Aorta (tissue), 5 donors: ENCODE measurements at regions not wholly inside any gene's neighbourhood (a gene's known extent, or its start where the extent isn't known, plus 50 kb on each side); places are given as distances from the start of the nearest gene placed in this dataset.

Experiments used
- ATAC-seq: fragments of 200-7000 bp; cut with Tn5 transposase; one replicate; pipeline ENCODE4 v1.9.1; 2022; ENCODE audit warnings: moderate library complexity; ENCODE audit not compliant: low FRiP score
- DNase-seq, 2 donors: peaks; one replicate each; pipeline ENCODE4 v3.0.0-alpha.2; 2020
- H3K27ac ChIP-seq, 2 donors: one replicate each; pipeline ENCODE4 v1.5.1; 2013; ENCODE audit warnings: low read length in 2 of 2, mild to moderate bottlenecking in 2 of 2, moderate library complexity in 2 of 2, control low read depth in 1 of 2, inconsistent platforms in 1 of 2, low read depth in 1 of 2
- H3K27me3 ChIP-seq, 2 donors: one replicate each; pipeline ENCODE4 v1.6.1; 2013; ENCODE audit warnings: control low read depth in 1 of 2, low read length in 1 of 2, mild to moderate bottlenecking in 1 of 2, moderate library complexity in 1 of 2; ENCODE audit not compliant: insufficient read depth in 2 of 2, control insufficient read depth in 1 of 2
- H3K36me3 ChIP-seq, 2 donors: one replicate each; pipeline ENCODE4 v1.6.1; 2013; ENCODE audit warnings: control low read depth in 1 of 2, low read length in 1 of 2, mild to moderate bottlenecking in 1 of 2; ENCODE audit not compliant: insufficient read depth in 2 of 2, control insufficient read depth in 1 of 2
- H3K4me1 ChIP-seq, 2 donors: one replicate each; pipeline ENCODE4 v1.6.1; 2013; ENCODE audit warnings: low read length in 2 of 2, control low read depth in 1 of 2, mild to moderate bottlenecking in 1 of 2, moderate library complexity in 1 of 2; ENCODE audit not compliant: insufficient read depth in 2 of 2, control insufficient read depth in 1 of 2
- H3K4me3 ChIP-seq, 2 donors: one replicate each; pipeline ENCODE4 v1.5.1; 2013; ENCODE audit warnings: low read length in 2 of 2, control low read depth in 1 of 2, mild to moderate bottlenecking in 1 of 2
- H3K9me3 ChIP-seq: one replicate; pipeline ENCODE4 v1.6.1; 2013; ENCODE audit warnings: mild to moderate bottlenecking, low read length; ENCODE audit not compliant: control insufficient read depth
- WGBS, 2 donors: extraction: QIAGEN DNeasy Blood & Tissue Kit; methylation state at CpG; one replicate each; pipeline ENCODE4 v1.1.7; 2013; 5-methylcytosine and 5-hydroxymethylcytosine counted together
- intact Hi-C, 2 donors: fragments of 100-400 bp; cut with DNase I; formaldehyde crosslinking; loops; one replicate each; pipeline versions ENCODE4 v1.14.2 to v1.15.0; 2022
- donor health status: healthy with polysubstance abuse.
- donor health status: Bipolar disorder and iron deficiency.
- donor health status: DM: no; HTN: no; CAD: no.
- donor health status: DM: no; HTN: no; CAD: no.
- donor health status: DM: yes; HTN: yes; CAD: no.

DNA sequence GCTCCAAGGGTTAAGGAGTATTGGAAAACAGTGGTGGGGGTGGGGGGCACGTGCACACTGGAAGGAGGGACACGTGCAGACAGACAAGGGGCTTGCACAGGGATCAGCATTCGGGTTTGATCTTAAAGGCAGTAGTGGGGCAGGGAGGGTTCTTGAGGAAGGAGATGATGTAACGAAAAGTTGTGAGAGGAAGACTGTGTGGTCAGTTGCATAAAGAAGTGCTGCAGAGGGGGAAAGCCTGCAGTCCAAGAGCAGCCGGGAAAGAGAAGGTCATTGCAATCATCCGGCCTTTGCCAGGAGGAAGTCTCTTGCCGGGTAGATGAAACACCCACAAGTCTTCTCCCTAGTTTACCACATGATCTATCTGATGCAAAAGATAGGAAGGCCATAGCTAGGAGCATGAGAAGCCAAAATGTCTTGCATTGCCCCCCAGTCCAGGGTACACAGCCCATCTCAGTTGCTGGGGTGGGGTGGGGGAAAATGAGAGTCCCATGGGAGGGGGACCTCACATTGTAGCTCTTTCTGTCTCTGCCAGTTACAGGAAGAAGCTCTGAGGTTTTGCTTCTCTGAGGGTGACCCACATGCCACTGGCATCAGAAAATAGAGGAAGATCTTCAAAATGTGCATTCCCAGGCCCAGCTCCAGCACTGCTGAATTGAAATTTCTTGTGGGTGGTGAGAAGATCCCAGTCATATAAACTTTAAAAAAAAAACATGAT lies 202.5 kb upstream of the RAB4A start:
- Histone ChIP-seq H3K27ac (no peak overlapping the region), H3K36me3 (no peaks in the 10 kb centered on the region), H3K4me3 (no peak overlapping the region), H3K27me3 (no peaks in the 10 kb centered on the region), H3K9me3 (no peaks in the 10 kb centered on the region), H3K4me1 (peaks cover 0 to 3% of the 10 kb centered on the region in 2 donors)
- 33 to 36% methylated on average over 7 of the region's 7 CpGs for WGBS, 2 donors
- intact Hi-C loops = no loop called here
- DNase-seq = peak in 1 of 2 donors; percentile 79
- ATAC-seq = peak; percentile 74

DNA sequence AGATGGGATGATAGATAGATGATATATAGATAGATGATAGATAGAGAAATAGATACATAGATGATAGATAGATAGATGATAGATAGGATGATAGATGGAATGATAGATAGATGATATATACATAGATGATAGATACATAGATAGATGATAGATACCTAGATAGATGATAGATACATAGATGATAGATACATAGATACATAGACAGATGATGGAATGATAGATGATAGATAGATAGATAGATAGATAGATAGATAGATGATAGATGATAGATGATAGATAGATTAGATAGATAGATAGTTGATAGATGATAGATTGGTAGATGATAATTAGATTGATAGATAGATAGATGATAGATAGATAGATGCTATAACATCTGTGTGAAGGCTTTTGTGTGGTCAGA lies 201.7 kb upstream of the RAB4A start:
- DNase-seq (no peak), ATAC-seq (no peak)
- Histone ChIP-seq H3K4me3 (no peak overlapping the region), H3K27me3 (no peaks in the 10 kb centered on the region), H3K36me3 (no peaks in the 10 kb centered on the region), H3K9me3 (no peaks in the 10 kb centered on the region), H3K4me1 (peaks cover 0 to 3% of the 10 kb centered on the region in 2 donors), H3K27ac (no peak overlapping the region)
- intact Hi-C loops = no loop called here

DNA sequence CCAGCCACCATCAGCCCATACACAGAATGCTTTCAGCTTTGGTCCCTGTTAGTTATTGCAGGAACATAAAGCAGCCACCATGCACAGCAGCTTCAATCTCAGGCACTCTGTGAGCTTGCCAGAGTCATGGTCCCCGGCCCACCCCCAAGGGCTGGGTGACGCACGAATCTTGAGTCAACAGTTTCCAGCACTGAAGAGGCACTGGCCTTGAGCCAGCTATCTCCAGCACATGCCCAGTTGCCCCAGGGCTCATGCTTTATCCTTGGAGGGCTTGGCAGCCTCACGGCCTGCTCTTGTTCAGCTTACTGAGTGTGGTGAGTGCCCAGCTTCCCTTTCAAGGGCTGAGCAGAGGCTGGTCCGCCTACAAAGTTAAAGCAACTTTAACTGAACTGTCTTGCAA lies 200.7 kb upstream of the RAB4A start:
- Histone ChIP-seq H3K9me3 (no peaks in the 10 kb centered on the region), H3K27ac (peak overlapping the region in 1 of 2 donors; percentile 16), H3K27me3 (no peaks in the 10 kb centered on the region), H3K4me3 (no peak overlapping the region), H3K4me1 (peaks cover 0 to 3% of the 10 kb centered on the region in 2 donors), H3K36me3 (no peaks in the 10 kb centered on the region)
- intact Hi-C loops = no loop called here
- DNase-seq (peak; percentile 95 to 97), ATAC-seq (peak; percentile 85)
- WGBS, 2 donors = 0 to 4% methylated on average over 5 of the region's 5 CpGs

DNA sequence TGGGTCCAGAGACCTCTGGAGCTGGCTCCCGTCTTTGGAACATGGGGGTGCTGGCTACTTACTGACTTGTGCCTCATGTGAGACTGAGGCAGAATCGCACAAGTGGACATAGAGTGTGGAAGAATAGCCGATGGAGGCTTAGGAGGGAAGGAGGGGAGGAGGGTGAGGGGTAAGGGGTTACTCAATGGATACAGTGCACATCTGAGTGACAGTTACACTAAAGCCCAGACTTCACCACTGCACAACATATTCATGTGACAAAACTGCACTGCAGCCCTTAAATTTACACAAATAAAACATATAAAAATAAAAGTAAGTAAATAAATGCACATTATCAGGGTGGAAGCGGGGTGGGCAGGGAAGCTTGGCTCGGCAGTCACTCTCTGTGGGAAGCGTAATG lies 197.7 kb upstream of the RAB4A start:
- intact Hi-C loops = no loop called here
- WGBS, 2 donors = 97 to 98% methylated on average over 6 of the region's 6 CpGs
- DNase-seq (no peak), ATAC-seq (no peak)
- Histone ChIP-seq H3K4me3 (no peak overlapping the region), H3K9me3 (no peaks in the 10 kb centered on the region), H3K36me3 (no peaks in the 10 kb centered on the region), H3K27ac (no peak overlapping the region), H3K27me3 (no peaks in the 10 kb centered on the region), H3K4me1 (peaks cover 0 to 3% of the 10 kb centered on the region in 2 donors)

DNA sequence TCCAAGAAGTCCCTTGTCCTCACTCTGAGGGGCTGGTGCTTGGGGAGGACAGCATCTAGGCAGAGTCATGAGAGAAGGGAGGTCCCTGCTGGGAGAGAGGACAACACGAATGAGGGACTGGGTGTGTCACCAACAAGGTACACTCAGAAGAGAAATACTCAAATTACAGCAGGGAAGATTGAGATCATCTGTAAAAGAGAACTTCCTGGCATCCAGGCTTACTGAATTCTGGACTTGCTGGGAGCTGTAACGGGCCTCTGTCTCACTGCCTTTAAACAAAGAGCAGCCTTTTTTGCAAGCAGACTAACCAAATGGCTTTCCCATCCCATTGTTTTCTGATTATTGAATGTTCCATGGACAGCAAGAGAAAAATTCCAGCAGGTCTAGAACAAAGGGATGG lies 195.7 kb upstream of the RAB4A start:
- Histone ChIP-seq H3K36me3 (no peaks in the 10 kb centered on the region), H3K9me3 (no peaks in the 10 kb centered on the region), H3K4me1 (peaks cover 0 to 3% of the 10 kb centered on the region in 2 donors), H3K4me3 (no peak overlapping the region), H3K27ac (no peak overlapping the region), H3K27me3 (no peaks in the 10 kb centered on the region)
- intact Hi-C loops = no loop called here
- DNase-seq = no peak
- WGBS, 2 donors = 79 to 87% methylated on average over 2 of the region's 2 CpGs
- ATAC-seq = no peak

DNA sequence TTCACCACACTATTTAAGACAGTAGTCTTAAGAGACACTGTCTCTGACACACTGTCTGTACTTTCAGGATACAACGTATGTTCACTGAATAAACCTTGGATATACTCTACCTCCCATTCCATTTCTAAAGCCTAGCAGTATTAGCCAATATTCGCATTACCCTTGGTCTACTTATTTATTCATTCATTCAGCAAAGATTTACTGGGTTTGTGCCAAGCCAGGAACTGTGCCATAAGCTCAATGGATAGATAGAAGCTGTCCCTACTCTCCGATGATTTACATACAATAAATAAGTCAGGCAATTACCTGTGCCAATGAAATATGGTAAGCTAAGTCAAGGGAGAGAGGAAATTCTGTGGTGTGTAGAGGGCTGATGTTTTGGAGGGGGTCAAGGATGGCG lies 195.2 kb upstream of the RAB4A start:
- WGBS, 2 donors = 90% methylated on average over 4 of the region's 4 CpGs
- no peak for ATAC-seq

DNA sequence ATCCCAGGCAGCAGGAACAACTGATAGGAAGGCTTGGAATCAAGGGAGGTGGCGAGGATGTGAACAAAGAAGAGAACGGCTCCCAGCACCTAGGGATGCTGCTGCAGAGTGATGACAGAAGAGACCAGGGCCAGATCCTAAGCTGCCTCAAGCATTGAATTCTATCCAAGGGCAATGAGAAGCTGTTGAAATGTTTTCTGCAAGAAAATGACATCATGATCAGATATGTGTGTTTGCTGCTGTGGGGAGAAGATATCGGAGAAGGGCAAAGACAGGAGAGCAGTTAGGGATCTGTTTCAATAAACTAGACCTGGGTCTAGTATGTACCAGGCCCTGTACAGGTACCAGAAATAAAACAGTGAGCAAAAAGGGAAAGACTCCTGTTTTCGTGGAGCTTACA lies 194.7 kb upstream of the RAB4A start:
- Histone ChIP-seq H3K4me3 (no peak overlapping the region), H3K9me3 (no peaks in the 10 kb centered on the region), H3K27ac (no peak overlapping the region), H3K27me3 (no peaks in the 10 kb centered on the region), H3K4me1 (no peaks in the 10 kb centered on the region), H3K36me3 (no peaks in the 10 kb centered on the region)
- intact Hi-C loops = no loop called here
- DNase-seq (no peak), ATAC-seq (no peak)
- 82 to 93% methylated on average over 4 of the region's 4 CpGs for WGBS, 2 donors

More for the DNA sequence above, 195.2 kb upstream of the RAB4A start:
- Histone ChIP-seq H3K4me1 (peaks cover 0 to 3% of the 10 kb centered on the region in 2 donors), H3K4me3 (no peak overlapping the region), H3K27ac (no peak overlapping the region), H3K36me3 (no peaks in the 10 kb centered on the region), H3K9me3 (no peaks in the 10 kb centered on the region), H3K27me3 (no peaks in the 10 kb centered on the region)
- no peak for DNase-seq
- intact Hi-C loops = no loop called here

DNA sequence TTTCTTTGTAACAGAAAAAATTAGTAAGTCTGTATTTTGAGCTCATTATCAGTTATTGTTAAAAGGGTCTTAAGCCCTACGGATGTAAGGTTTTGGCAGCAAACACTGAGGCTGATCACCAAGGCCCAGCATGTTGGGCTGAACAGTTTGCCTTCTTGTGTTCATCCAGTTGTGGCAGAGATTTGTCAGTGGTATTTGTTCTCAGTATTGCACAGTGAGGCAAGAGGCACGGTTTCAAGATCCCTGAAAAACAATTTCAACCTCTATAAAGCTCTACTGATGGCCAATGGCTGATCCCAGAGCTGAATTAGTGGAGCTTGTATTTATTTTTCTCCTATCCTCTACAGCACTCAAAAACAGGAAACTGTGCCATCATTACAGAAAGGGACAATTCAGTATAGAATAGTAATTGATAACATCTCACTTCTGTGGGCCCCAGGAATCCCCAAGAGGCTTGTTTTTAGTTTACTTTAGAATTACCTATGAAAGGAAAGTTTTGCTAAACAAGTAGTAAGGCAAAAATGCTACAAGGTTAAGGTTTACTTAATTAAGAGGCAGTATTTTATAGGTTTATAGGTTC lies 191.8 kb upstream of the RAB4A start:
- Histone ChIP-seq H3K4me3 (no peak overlapping the region), H3K4me1 (no peaks in the 10 kb centered on the region), H3K27me3 (no peaks in the 10 kb centered on the region), H3K27ac (no peak overlapping the region), H3K36me3 (no peaks in the 10 kb centered on the region), H3K9me3 (peaks cover 1% of the 10 kb centered on the region)
- no peak for DNase-seq
- intact Hi-C loops = no loop called here
- no peak for ATAC-seq
- 75% methylated on average over 2 of the region's 2 CpGs for WGBS, 2 donors

DNA sequence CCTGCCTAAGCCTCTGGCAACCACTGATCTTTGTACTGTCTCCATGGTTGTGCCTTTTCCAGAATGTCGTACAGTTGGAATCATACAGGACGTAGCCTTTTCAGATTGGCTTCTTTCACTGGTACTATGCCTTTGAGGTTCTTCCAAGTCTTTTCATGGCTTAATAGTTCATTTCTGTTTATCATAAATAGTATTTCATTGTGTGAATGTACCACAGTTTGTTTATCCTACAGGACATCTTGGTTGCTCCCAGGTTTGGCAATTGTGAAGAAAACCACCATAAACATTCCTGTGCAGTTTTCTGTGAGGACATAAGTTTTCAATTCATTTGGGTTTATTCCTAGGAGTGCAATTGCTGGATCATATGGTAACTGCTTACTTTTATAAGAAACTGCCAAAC lies 190.6 kb upstream of the RAB4A start:
- 75 to 85% methylated on average over 2 of the region's 2 CpGs for WGBS, 2 donors
- H3K27ac ChIP-seq = no peak overlapping the region

More for the DNA sequence above, 190.6 kb upstream of the RAB4A start:
- intact Hi-C loops = loop anchor here in 1 of 2 donors (5.0 to 10.0 kb wide), 2 partner anchors 37 to 176 kb away; no protein-coding TSS in a partner anchor
- DNase-seq (no peak), ATAC-seq (no peak)
- H3K4me1 ChIP-seq = no peaks in the 10 kb centered on the region
- no peaks in the 10 kb centered on the region for H3K36me3 ChIP-seq
- H3K9me3 ChIP-seq = peaks cover 1% of the 10 kb centered on the region
- no peak overlapping the region for H3K4me3 ChIP-seq
- no peaks in the 10 kb centered on the region for H3K27me3 ChIP-seq
